Muscle layer of colon (tissue), 2 donors: ENCODE measurements at regions not wholly inside any gene's neighbourhood (a gene's known extent, or its start where the extent isn't known, plus 50 kb on each side); places are given as distances from the start of the nearest gene placed in this dataset.

Experiments used
- H3K27ac ChIP-seq: one replicate; pipeline ENCODE4 v1.7.0; 2013; ENCODE audit warnings: low read depth, mild to moderate bottlenecking, low read length, moderate library complexity
- H3K27me3 ChIP-seq, 2 donors: one replicate each; pipeline ENCODE4 v1.7.0; 2013; ENCODE audit warnings: low read length in 2 of 2, mild to moderate bottlenecking in 2 of 2; ENCODE audit not compliant: insufficient read depth in 2 of 2, control insufficient read depth in 1 of 2
- H3K36me3 ChIP-seq: one replicate; pipeline ENCODE4 v1.7.0; 2013; ENCODE audit warnings: mild to moderate bottlenecking, low read length; ENCODE audit not compliant: insufficient read depth
- H3K4me1 ChIP-seq: one replicate; pipeline ENCODE4 v1.7.0; 2013; ENCODE audit warnings: mild to moderate bottlenecking, low read length; ENCODE audit not compliant: insufficient read depth
- H3K4me3 ChIP-seq, 2 donors: one replicate each; pipeline ENCODE4 v1.7.0; 2013; ENCODE audit warnings: low read length in 2 of 2, low read depth in 1 of 2, mild to moderate bottlenecking in 1 of 2, moderate library complexity in 1 of 2
- H3K9ac ChIP-seq: one replicate; pipeline ENCODE4 v1.7.0; 2013; ENCODE audit warnings: low read length
- H3K9me3 ChIP-seq: one replicate; pipeline ENCODE4 v1.7.0; 2013; ENCODE audit warnings: mild to moderate bottlenecking, low read length
- donor health status: abdominal sarcoma.
- donor health status: Adenocarcinoma of cecum.

DNA sequence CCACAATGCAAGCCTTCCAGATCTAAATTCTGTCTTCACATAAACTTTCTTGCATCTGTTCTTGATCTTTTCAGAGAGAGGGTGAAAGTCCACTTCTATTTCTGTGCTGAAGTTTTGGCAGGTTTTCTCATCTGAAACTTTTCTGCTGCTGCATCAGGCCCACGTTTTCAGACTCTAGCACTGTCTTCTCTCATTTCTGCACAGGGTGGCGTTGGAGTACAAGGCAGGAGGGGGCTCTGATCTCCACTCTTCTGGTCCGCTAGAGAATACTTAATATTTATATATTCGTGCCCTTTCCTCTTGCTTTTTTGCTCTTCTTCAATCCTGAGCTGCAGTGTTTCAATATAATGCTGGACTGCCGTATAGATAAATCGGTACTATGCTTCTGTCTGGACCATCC is 204.0 kb upstream of the PRDM9 start:
- Histone ChIP-seq H3K9ac (no peak overlapping the region), H3K27me3 (no peaks in the 10 kb centered on the region), H3K9me3 (no peaks in the 10 kb centered on the region), H3K27ac (no peak overlapping the region), H3K4me3 (no peak overlapping the region), H3K36me3 (no peaks in the 10 kb centered on the region), H3K4me1 (no peaks in the 10 kb centered on the region)

DNA sequence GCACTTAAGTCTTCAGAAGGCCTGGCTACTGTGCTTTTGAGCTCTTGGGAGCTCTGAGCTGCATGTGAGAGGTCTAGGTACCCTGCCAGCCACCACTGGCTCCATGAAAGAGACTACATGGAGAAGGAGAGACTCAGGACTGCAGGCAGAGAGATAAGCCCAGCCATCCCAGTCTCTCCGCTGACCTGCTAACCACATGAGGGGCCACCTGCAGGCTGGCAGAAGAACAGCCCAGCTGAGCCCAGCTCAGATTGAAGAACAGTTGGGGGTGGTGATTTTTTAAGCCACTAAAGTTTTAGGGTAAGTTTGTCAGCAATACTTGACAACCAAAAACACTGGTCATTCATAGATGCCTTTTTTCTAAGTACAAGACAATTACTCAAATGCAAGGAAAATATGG is 205.0 kb upstream of the PRDM9 start:
- no peaks in the 10 kb centered on the region for H3K4me1 ChIP-seq
- H3K27me3 ChIP-seq, result no peaks in the 10 kb centered on the region
- no peaks in the 10 kb centered on the region for H3K36me3 ChIP-seq

DNA sequence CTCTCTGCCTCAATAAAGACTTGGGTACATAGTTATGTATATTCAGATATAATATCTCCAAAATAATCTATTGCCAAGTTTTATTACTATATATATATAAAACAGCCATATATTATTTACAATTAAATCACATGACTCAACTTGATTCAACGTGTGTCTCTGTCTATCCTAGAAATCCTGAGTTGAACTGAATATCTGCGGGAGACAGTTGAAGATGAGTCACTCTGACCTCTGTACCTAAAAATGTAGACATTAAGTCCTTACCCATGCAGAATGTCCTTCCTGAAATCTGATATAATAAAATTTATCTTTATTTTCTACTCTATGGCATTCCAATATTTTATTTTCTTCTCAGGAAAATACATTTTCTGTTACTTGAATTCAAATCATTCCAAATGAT is 218.2 kb upstream of the PRDM9 start:
- H3K27ac ChIP-seq, result no peak overlapping the region
- no peak overlapping the region for H3K9ac ChIP-seq
- no peaks in the 10 kb centered on the region for H3K36me3 ChIP-seq
- H3K4me1 ChIP-seq, result no peaks in the 10 kb centered on the region
- no peaks in the 10 kb centered on the region for H3K27me3 ChIP-seq
- H3K9me3 ChIP-seq, result no peaks in the 10 kb centered on the region
- H3K4me3 ChIP-seq, result no peak overlapping the region

More for the DNA sequence above, 205.0 kb upstream of the PRDM9 start:
- H3K4me3 ChIP-seq, result no peak overlapping the region
- no peak overlapping the region for H3K9ac ChIP-seq
- no peaks in the 10 kb centered on the region for H3K9me3 ChIP-seq
- H3K27ac ChIP-seq, result no peak overlapping the region

DNA sequence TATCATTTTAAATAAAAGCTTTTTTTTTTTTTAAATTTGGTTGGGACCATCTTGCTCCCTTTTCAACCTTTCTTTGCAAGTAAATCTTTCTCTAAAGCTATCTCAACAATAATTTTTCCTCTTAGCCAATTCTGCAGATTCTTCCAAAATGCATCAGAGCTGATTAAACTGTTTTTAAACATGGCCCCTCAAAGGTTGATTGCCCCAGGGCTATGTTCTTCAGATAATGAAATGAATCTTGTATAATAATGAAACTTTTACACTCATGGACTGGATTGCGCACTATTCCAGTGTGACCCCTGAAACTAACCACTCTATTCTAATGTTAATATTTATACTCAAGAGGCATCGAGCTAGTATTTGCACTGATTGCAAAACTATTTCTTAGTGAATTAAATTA is 222.8 kb upstream of the PRDM9 start:
- Histone ChIP-seq H3K9ac (no peak overlapping the region), H3K27ac (no peak overlapping the region), H3K36me3 (no peaks in the 10 kb centered on the region), H3K4me1 (no peaks in the 10 kb centered on the region), H3K9me3 (no peaks in the 10 kb centered on the region), H3K4me3 (no peak overlapping the region), H3K27me3 (no peaks in the 10 kb centered on the region)

DNA sequence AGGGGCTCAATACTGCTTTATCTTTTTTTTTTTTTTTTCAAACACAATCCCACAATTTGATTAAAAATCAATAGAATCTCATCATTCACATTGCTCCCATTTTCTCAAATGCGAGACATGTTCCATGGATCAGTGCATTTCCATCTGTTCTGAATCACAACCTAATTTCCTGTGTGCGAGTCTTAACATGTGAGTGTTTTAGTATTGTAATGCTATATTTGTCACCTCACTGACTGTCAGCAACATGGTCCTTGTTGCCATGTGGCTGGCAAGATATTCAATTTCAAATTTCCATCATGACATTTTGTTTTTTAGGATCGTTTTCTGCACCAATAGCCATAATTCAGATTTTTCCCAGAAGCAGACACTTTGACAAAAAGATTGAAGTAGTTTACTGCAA is 233.2 kb upstream of the PRDM9 start:
- Histone ChIP-seq H3K9ac (no peak overlapping the region), H3K27me3 (no peaks in the 10 kb centered on the region), H3K4me3 (no peak overlapping the region), H3K27ac (no peak overlapping the region), H3K9me3 (no peaks in the 10 kb centered on the region), H3K36me3 (no peaks in the 10 kb centered on the region), H3K4me1 (no peaks in the 10 kb centered on the region)

DNA sequence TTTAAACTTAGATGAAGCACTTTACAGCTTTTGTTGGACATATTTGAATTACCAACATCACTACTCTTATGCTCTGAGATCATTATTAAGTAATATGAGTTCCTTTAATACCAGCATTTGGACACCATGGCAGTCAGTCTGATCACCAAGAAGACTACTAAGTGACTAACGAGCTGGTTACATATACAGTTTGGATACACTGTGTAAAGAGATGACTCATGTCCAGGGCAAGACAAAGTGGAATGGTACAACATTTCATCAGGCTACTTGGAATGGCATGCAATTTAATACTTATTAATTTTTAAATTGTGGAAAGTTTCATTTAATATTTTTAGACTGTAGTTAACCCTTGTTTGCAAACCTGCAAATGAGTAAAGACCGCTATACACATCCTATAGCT is 237.4 kb upstream of the PRDM9 start:
- H3K4me3 ChIP-seq, result no peak overlapping the region
- no peak overlapping the region for H3K27ac ChIP-seq
- no peak overlapping the region for H3K9ac ChIP-seq
- H3K4me1 ChIP-seq, result no peaks in the 10 kb centered on the region
- no peaks in the 10 kb centered on the region for H3K9me3 ChIP-seq
- no peaks in the 10 kb centered on the region for H3K36me3 ChIP-seq
- H3K27me3 ChIP-seq, result no peaks in the 10 kb centered on the region

DNA sequence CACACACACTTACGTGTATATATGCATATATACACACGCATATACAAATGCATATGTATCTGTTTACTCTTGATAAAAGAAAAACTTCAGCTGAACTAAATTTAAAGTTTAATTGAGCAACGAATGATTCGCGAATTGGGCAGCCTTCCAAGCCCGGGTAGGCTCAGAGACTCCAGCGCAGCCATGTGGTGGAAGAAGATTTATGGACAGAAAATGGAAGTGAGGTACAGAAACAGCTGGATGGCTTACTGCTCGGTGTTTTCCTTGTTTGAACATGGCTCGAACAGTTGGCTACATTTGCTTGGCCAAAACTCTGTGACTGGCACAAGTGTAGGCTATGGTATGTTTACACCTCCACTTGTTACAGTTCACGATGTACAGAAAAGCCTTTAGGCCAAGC is 239.3 kb upstream of the PRDM9 start:
- H3K9me3 ChIP-seq, result no peaks in the 10 kb centered on the region
- H3K27me3 ChIP-seq, result no peaks in the 10 kb centered on the region
- H3K36me3 ChIP-seq, result no peaks in the 10 kb centered on the region

DNA sequence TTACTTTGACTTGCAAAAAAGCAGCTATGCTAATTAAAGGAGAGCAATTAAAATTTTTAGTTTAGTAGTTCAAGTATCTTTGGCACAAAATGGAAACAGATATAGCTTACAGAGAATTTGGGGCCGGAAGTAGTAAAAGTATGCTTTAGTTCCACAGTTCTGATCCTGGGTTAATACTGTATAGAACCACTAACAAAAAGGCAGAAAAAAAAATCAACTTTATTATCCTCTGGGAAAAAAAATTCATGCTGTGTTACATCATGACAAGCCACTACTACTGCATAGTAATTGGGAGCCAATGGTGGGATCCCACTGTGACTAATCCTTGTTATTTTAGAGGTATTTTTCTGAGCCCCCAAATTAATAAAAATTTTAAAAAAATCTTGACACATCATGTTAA is 246.8 kb upstream of the PRDM9 start:
- H3K27ac ChIP-seq, result no peak overlapping the region
- H3K4me3 ChIP-seq, result no peak overlapping the region
- no peaks in the 10 kb centered on the region for H3K27me3 ChIP-seq
- H3K9ac ChIP-seq, result no peak overlapping the region
- no peaks in the 10 kb centered on the region for H3K4me1 ChIP-seq
- H3K36me3 ChIP-seq, result no peaks in the 10 kb centered on the region
- no peaks in the 10 kb centered on the region for H3K9me3 ChIP-seq

More for the DNA sequence above, 239.3 kb upstream of the PRDM9 start:
- Histone ChIP-seq H3K4me3 (no peak overlapping the region), H3K4me1 (no peaks in the 10 kb centered on the region), H3K9ac (no peak overlapping the region), H3K27ac (no peak overlapping the region)

DNA sequence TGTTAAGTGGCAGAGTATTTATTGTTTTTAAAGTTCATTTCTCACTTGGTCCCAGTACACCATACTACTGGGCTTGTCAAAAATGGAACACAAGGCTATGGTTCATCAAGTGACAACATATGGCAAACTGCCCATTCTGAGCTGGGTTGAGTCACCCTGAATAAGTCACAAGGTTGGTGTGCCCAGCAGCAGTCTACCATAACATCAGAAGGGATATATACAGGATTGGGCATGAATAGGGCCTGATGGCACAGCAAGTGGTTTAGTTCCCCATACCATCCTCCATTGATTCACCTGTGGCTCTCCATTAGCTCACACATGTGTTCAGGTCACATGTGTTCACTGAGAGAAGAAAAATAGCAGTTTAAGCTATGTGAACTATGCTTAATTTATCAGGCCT is 249.8 kb upstream of the PRDM9 start:
- Histone ChIP-seq H3K27me3 (no peaks in the 10 kb centered on the region), H3K4me3 (no peak overlapping the region), H3K9ac (no peak overlapping the region), H3K4me1 (no peaks in the 10 kb centered on the region), H3K9me3 (no peaks in the 10 kb centered on the region), H3K27ac (no peak overlapping the region), H3K36me3 (no peaks in the 10 kb centered on the region)

DNA sequence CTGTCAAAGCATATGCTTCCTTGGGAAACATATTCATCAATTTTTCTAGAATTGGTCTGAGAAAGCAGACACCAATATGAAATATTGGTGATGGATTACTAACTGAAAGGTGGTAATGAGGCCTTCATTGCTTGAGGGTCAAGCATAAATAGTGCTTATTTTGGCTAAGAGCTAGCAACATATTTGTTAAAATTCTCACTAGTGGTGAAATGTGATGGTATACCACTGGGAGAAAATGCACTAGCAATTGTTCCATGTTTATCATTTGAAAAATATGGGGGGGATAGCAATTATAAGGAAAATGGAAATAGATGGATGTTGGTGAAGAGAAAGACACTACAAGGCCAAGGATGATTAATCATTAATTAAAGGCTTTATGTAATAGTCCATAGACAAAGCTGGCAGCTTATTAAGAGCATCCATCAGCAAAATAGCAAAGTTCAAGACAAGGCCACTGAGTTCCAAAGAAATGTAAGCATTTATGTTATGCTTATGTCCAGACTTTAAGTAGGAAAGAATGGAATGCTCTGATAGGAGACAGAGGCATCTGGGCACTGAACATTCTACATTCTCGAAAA is 253.7 kb upstream of the PRDM9 start:
- Histone ChIP-seq H3K36me3 (no peaks in the 10 kb centered on the region), H3K4me1 (no peaks in the 10 kb centered on the region), H3K27me3 (no peaks in the 10 kb centered on the region), H3K9ac (no peak overlapping the region), H3K27ac (no peak overlapping the region), H3K9me3 (no peaks in the 10 kb centered on the region), H3K4me3 (no peak overlapping the region)

DNA sequence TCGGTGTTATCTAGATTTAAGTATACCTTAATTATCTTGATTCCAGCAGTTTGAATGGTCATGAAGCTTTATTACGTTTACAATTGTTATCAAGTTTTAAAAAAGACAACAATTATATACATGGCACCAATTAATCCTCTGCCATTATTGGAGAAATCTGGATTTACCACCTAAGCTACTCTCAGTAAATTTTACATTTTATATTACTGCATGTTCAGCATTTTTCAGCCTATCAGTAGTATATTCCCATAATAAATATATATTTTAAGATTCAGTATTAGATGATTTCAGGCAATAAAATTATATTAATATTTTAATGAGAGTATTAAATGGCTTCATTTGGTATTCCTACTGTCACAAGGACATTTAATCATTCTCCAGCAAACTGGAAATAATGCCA is 264.5 kb upstream of the PRDM9 start:
- no peak overlapping the region for H3K9ac ChIP-seq
- no peaks in the 10 kb centered on the region for H3K4me1 ChIP-seq
- no peaks in the 10 kb centered on the region for H3K36me3 ChIP-seq
- no peaks in the 10 kb centered on the region for H3K27me3 ChIP-seq
- no peaks in the 10 kb centered on the region for H3K9me3 ChIP-seq
- no peak overlapping the region for H3K4me3 ChIP-seq
- H3K27ac ChIP-seq, result no peak overlapping the region

DNA sequence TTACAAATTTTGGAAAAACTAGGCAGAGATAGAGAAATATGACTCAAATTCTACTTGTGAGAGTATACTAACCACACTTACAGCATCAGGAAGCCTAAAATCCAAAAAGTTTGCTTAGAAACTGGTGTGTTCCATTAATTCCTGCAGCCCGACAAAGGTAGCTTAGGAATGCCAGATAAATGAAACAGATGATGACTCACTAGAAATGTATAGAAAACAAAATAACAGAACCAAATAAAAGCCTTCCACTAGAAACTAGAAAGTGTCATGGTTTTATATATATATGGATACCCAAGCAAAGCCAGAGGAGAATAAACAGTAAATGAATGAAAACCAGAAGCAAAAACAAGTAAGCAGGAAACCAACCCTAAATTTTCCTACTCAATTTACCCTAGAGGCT is 272.2 kb upstream of the PRDM9 start:
- Histone ChIP-seq H3K9me3 (no peaks in the 10 kb centered on the region), H3K36me3 (no peaks in the 10 kb centered on the region)

More for the DNA sequence above, 272.2 kb upstream of the PRDM9 start:
- Histone ChIP-seq H3K9ac (no peak overlapping the region), H3K27me3 (no peaks in the 10 kb centered on the region), H3K4me3 (no peak overlapping the region), H3K4me1 (no peaks in the 10 kb centered on the region), H3K27ac (no peak overlapping the region)
